PC-3 (cell line): ENCODE measurements at regions not wholly inside any gene's neighbourhood (a gene's known extent, or its start where the extent isn't known, plus 50 kb on each side); places are given as distances from the start of the nearest gene placed in this dataset.
"Not testable (repeated sequence)": the region's sequence is repeated elsewhere in the genome, so short reads cannot be mapped to it uniquely, and the experiment has no call there.

Experiments
- ATAC-seq: fragments of 200-7000 bp; cut with Tn5 transposase; 2 replicates; pipeline ENCODE4 v1.9.1; 2020; ENCODE audit warnings: mild to moderate bottlenecking, moderate library complexity
- BruUV-seq: library from RNA; stranded (reverse); fragments of 400-500 nt; replicated peaks from 2 replicates; lab custom pipeline; 2021; lab: Mats Ljungman, UMichigan
- CTCF ChIA-PET: fragments of 300-600 bp; sonication (Branson Sonifier 250); formaldehyde crosslinking; loops from one replicate; lab custom pipeline; 2022; ENCODE audit warnings: antibody characterized with exemption; lab: Charles Lee
- POLR2A ChIA-PET: fragments of 300-600 bp; sonication (Branson Sonifier 250); formaldehyde crosslinking; loops from one replicate; lab custom pipeline; 2022; ENCODE audit warnings: antibody characterized with exemption; ENCODE audit not compliant: unreplicated experiment; lab: Charles Lee
- DNase-seq: peaks from one replicate; pipeline ENCODE4 v3.0.0-alpha.2; 2015
- H2AFZ ChIP-seq: fragments of 300-600 bp; sonication (generic); 2 replicates; pipeline ENCODE4 v1.6.0; 2016; ENCODE audit warnings: antibody characterized with exemption, low read length
- H3F3A ChIP-seq: fragments of 300-600 bp; sonication (generic); one replicate; pipeline ENCODE4 v1.6.0; 2017; ENCODE audit warnings: antibody characterized with exemption, low read length, control low read depth, mild to moderate bottlenecking; ENCODE audit not compliant: unreplicated experiment
- H3K27ac ChIP-seq: fragments of 300-600 bp; sonication (generic); 2 replicates; pipeline ENCODE4 v1.5.1; 2016; ENCODE audit warnings: mild to moderate bottlenecking, low read length
- H3K27me3 ChIP-seq: fragments of 300-600 bp; sonication (generic); 2 replicates; pipeline ENCODE4 v1.6.1; 2016; ENCODE audit warnings: low read length, mixed read lengths
- H3K36me3 ChIP-seq: fragments of 300-600 bp; sonication (generic); 2 replicates; pipeline ENCODE4 v1.6.1; 2016; ENCODE audit warnings: low read depth, mixed run types, low read length, mixed read lengths
- H3K4me1 ChIP-seq: fragments of 300-600 bp; sonication (generic); 2 replicates; pipeline ENCODE4 v1.5.1; 2016; ENCODE audit warnings: low read length; ENCODE audit not compliant: insufficient read depth
- H3K4me2 ChIP-seq: fragments of 300-600 bp; sonication (generic); 2 replicates; pipeline ENCODE4 v1.6.0; 2016; ENCODE audit warnings: low read length
- H3K4me3 ChIP-seq: fragments of 300-600 bp; sonication (generic); 2 replicates; pipeline ENCODE4 v1.5.1; 2016; ENCODE audit warnings: mild to moderate bottlenecking, low read length, mixed read lengths
- H3K79me2 ChIP-seq: fragments of 300-600 bp; sonication (generic); 2 replicates; pipeline ENCODE4 v1.6.1; 2017; ENCODE audit warnings: low read length, mixed read lengths
- H3K9ac ChIP-seq: fragments of 300-600 bp; sonication (generic); 2 replicates; pipeline ENCODE4 v1.6.0; 2016; ENCODE audit warnings: mild to moderate bottlenecking, low read length
- H3K9me2 ChIP-seq: fragments of 300-600 bp; sonication (generic); replicated peaks from 2 replicates; pipeline ENCODE4 v1.6.1; 2016; ENCODE audit warnings: mixed run types, low read length, mixed read lengths
- H3K9me3 ChIP-seq: fragments of 300-600 bp; sonication (generic); 2 replicates; pipeline ENCODE4 v1.6.1; 2016; ENCODE audit warnings: low read length, mixed read lengths
- H4K20me1 ChIP-seq: fragments of 300-600 bp; sonication (generic); 2 replicates; pipeline ENCODE4 v1.6.1; 2016; ENCODE audit warnings: low read length, mixed read lengths
- CTCF ChIP-seq: fragments of 300-600 bp; sonication (generic); conservative IDR thresholded peaks from 2 replicates; pipeline ENCODE4 v1.5.1; 2017; ENCODE audit warnings: antibody characterized with exemption, low read depth, mild to moderate bottlenecking, low read length
- EZH2 ChIP-seq: fragments of 300-600 bp; sonication (generic); IDR thresholded peaks from one replicate; pipeline ENCODE4 v1.6.1; 2017; ENCODE audit warnings: antibody characterized with exemption, mild to moderate bottlenecking, low read length; ENCODE audit not compliant: unreplicated experiment
- EZH2phosphoT487 ChIP-seq: fragments of 300-600 bp; sonication (generic); IDR thresholded peaks from 2 replicates; pipeline ENCODE4 v1.6.1; 2018; ENCODE audit warnings: mild to moderate bottlenecking, antibody characterized with exemption, low read length, borderline replicate concordance
- intact Hi-C: fragments of 100-400 bp; cut with micrococcal nuclease; formaldehyde crosslinking; loops from 2 replicates; pipeline ENCODE4 v1.9.0; 2023

GRCh38 chr11:101262258-101262657, 132.6 kb upstream of the PGR start:
- intact Hi-C loops, result no loop called here
- Histone ChIP-seq H3K79me2 (no peaks in the 10 kb centered on the region), H2AFZ (no peak overlapping the region), H3K4me1 (no peaks in the 10 kb centered on the region), H3K27me3 (peaks cover 33% of the 10 kb centered on the region), H3K9ac (no peak overlapping the region), H3K4me3 (no peak overlapping the region), H3K4me2 (no peak overlapping the region), H3K9me3 (no peaks in the 10 kb centered on the region), H3F3A (no peaks in the 10 kb centered on the region), H3K9me2 (no peaks in the 10 kb centered on the region), H4K20me1 (no peaks in the 10 kb centered on the region), H3K27ac (no peak overlapping the region), H3K36me3 (no peaks in the 10 kb centered on the region)
- no peak for DNase-seq
- no peak for TF ChIP-seq CTCF
- no TSS peak for BruUV-seq
- ATAC-seq, result no peak
- CTCF ChIA-PET, result no interaction called here
- POLR2A ChIA-PET, result no interaction called here

- Histone ChIP-seq H3K4me2 (no peak overlapping the region), H3K27me3 (peaks cover 36% of the 10 kb centered on the region), H3K36me3 (no peaks in the 10 kb centered on the region), H3K9me3 (no peaks in the 10 kb centered on the region), H3K9ac (no peak overlapping the region), H3K9me2 (no peaks in the 10 kb centered on the region), H3K4me1 (no peaks in the 10 kb centered on the region), H3K4me3 (no peak overlapping the region), H3K27ac (no peak overlapping the region), H3F3A (no peaks in the 10 kb centered on the region), H2AFZ (no peak overlapping the region), H4K20me1 (no peaks in the 10 kb centered on the region), H3K79me2 (no peaks in the 10 kb centered on the region)
- ChIA-PET POLR2A (no interaction called here), CTCF (no interaction called here)
- ATAC-seq, result no peak
- no peak for DNase-seq
- no peak for TF ChIP-seq EZH2phosphoT487
- TF ChIP-seq EZH2, result no peak
- TF ChIP-seq CTCF, result no peak
- BruUV-seq, result no TSS peak
- intact Hi-C loops, result no loop called here
Measured at GRCh38 chr11:101255036-101255435, 125.4 kb upstream of the PGR start.

- Histone ChIP-seq H3K27me3 (peaks cover 36% of the 10 kb centered on the region), H3K4me2 (no peak overlapping the region), H2AFZ (no peak overlapping the region), H3K4me3 (no peak overlapping the region), H4K20me1 (no peaks in the 10 kb centered on the region), H3K79me2 (no peaks in the 10 kb centered on the region), H3K27ac (no peak overlapping the region), H3K4me1 (no peaks in the 10 kb centered on the region), H3K9me2 (no peaks in the 10 kb centered on the region), H3K9ac (no peak overlapping the region), H3K9me3 (no peaks in the 10 kb centered on the region), H3K36me3 (no peaks in the 10 kb centered on the region), H3F3A (no peaks in the 10 kb centered on the region)
- no peak for ATAC-seq
- CTCF ChIA-PET, result no interaction called here
- intact Hi-C loops, result no loop called here
- no TSS peak for BruUV-seq
- no peak for DNase-seq
- POLR2A ChIA-PET, result no interaction called here
- no peak for TF ChIP-seq EZH2
- no peak for TF ChIP-seq CTCF
- no peak for TF ChIP-seq EZH2phosphoT487
Measured at GRCh38 chr11:101254037-101254436, 124.4 kb upstream of the PGR start.

GRCh38 chr11:101245635-101246034, 116.0 kb upstream of the PGR start:
- H3K9me3 ChIP-seq, H3K9ac ChIP-seq, intact Hi-C loops, H3K9me2 ChIP-seq, H2AFZ ChIP-seq, H3K4me1 ChIP-seq, BruUV-seq, H4K20me1 ChIP-seq, ATAC-seq, H3K4me2 ChIP-seq, CTCF ChIA-PET, H3K4me3 ChIP-seq, POLR2A ChIA-PET, H3K36me3 ChIP-seq, H3K27ac ChIP-seq, H3K79me2 ChIP-seq, DNase-seq, H3F3A ChIP-seq: not testable (repeated sequence)
- H3K27me3 ChIP-seq, result peaks cover 25% of the 10 kb centered on the region

- H3K9me3 ChIP-seq, POLR2A ChIA-PET, H3K27ac ChIP-seq, H3F3A ChIP-seq, BruUV-seq, intact Hi-C loops, DNase-seq, H3K79me2 ChIP-seq, H2AFZ ChIP-seq, H3K36me3 ChIP-seq, H3K9me2 ChIP-seq, CTCF ChIA-PET, ATAC-seq, H4K20me1 ChIP-seq, H3K4me3 ChIP-seq, H3K9ac ChIP-seq, H3K4me1 ChIP-seq: not testable (repeated sequence)
- Histone ChIP-seq H3K27me3 (peaks cover 30% of the 10 kb centered on the region), H3K4me2 (peak overlapping the region; percentile 57)
Measured at GRCh38 chr11:101245081-101245480, 115.5 kb upstream of the PGR start.
